HG03103 (cell line): ENCODE measurements at regions not wholly inside any gene's neighbourhood (a gene's known extent, or its start where the extent isn't known, plus 50 kb on each side); places are given as distances from the start of the nearest gene placed in this dataset.

Experiments used
- ATAC-seq: cut with Tn5 transposase; IDR thresholded peaks from one replicate; pipeline ENCODE4 v1.9.1; 2021; ENCODE audit warnings: low read depth; ENCODE audit not compliant: unreplicated experiment

- no peak for ATAC-seq
Measured at GRCh38 chr15:100718075-100718980, 115.9 kb downstream of the ASB7 start.

DNA sequence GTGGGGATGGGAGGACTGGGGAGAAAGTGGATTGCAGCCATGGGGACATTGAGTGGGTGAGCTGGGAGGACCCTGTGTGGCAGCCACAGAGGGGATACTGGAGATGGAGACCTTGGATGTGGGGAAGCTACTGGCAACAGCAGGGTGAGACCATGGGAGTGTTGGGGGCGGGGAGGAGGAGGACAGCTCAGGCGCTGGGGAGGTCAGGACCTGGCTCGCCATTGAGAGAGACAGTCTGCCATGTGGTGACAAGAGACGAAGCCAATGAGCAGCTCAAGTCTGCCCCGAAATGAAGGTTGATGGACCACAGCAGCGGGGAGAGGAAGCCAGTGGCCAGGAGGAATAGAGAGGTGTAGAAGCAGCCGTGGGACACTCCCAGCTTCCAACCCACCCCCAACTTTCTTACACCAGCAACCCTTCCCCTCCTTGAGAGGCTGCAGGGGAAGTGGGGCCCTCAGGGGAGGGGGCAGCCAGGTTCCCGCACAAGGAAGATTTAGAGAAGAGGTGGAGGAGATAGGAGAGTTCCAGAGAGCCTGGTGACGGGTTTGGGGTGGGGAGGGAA is 118.1 kb downstream of the ASB7 start:
- no peak for ATAC-seq

GRCh38 chr15:100721758-100722550 is 119.6 kb downstream of the ASB7 start:
- ATAC-seq = no peak

DNA sequence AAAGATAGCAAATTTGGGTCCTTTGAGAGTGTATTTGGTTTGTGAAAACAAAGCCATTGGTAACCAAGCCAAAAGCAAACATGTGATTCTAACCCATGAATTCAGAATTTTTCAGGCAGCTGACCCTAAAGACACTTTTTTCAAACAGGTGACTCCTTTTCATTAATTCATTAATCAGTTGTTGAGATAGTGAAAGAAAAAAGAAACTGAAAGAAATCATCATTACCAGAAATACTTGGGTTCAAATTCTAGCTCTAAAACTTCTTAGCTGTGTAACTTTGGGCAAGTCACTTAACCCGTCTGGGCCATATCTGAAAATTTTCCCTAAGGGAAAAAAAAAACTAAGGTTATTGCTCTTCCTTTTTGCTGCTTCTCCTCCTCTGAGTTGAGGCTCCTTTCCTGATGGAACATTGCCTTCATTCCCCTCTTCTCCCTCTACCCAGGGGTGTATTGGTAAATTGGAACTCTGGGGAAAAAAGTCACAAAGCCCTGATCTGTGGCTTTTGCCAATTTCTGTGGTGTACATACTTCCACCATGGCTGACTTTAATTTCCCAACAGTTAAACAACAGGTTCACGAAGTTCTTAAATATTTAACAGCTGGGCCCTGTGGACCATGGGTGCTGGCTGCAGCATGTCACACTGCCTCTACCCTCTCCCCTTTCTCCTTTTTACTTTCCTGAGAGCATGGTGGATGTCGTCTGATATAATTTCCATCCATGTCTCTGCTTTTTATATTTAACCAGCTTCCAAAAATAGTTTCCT is 120.3 kb downstream of the ASB7 start:
- ATAC-seq = no peak

DNA sequence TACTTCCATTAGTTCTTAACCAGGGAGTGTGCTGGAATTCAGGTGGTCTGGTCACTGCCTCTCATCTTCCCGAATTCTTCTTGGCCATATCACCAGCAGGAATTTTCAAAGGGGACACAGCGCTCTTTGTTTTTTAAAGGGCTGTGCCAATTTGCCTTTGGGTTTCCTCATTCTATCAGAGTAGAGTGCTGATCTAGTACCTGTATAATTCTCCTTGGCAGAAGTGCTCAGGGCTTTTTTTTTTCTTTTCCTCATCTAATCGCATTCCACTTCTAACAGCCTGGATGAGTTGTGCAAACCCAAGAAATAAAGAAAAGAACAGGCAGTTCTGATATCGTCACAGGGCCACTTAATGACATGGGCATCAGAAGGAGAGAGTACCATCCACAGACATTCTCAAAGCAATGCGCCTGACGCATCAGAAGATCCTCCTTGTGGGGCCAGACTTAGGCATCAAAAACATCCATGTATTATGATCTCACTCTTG is 121.0 kb downstream of the ASB7 start:
- ATAC-seq = no peak

GRCh38 chr15:100725121-100726069 is 123.0 kb downstream of the ASB7 start:
- ATAC-seq = no peak

- no peak for ATAC-seq
Measured at GRCh38 chr15:100726070-100726420, 123.7 kb downstream of the ASB7 start.

- no peak for ATAC-seq
Measured at GRCh38 chr15:100726421-100727190, 124.2 kb downstream of the ASB7 start.

DNA sequence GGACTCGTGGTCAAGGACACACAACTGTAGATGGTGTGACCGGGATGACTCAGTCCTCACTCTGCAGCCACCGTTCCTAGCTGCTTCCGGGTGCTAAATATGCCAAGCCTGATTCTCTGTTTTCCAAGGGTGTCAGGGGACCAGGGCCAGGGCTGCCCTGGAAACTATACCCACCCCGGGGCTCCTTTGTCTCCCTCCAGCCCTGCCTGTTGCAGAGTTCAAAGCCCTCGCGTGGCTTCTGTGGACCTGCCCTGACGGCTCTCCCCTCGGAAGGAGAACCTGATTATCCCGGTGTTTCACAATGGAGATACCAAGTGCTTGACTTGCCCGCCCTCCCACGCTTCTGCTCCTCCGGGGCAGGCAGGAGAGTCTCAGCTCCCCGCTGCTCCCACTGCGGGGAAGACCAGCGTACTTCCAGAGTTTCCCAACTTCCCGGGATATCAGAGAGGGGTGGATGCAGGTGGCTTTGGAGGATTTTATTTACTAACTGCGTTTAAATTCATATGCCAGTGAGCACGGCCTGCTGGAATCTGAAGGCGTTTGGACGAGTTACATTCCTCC is 125.0 kb downstream of the ASB7 start:
- no peak for ATAC-seq

DNA sequence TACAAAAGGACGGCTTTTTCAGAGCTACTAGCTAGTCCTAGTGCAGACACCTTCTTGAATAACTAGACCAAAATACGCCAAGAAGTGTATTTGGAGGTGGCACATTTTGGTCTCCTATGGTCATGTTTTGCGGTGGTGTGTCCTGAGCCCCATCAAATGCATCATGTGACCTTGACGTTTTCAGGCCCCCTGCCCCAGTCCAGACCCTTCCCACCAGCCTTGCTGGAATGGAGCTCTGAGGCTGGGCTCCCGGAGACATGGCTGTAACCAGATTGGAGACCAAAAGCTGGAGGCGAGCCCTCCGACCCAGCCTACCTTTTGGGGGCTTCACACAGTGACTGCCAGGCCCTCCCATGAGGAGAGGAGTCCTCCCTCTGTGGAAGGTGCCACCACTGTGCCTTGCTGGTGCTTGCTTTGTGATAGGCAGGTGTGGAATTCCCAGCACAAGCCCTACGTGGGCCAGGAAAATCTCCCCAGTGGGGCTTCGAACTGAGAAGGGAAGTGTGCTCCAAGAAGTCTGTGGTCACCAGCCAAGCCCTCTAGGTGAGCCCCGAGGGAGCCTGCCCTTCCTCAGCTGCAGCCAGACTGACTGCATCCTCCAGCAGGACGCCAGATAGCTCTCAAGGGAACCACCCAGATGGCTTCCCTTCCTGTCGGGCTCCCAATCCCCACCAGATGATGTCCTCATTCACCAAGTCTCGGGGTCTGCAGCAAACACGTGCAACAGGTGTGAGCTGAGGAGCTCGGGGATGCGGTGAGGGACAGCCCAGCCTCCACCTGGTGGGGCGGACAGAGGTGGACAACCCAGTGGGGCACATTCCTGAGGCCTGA is 126.2 kb downstream of the ASB7 start:
- no peak for ATAC-seq

DNA sequence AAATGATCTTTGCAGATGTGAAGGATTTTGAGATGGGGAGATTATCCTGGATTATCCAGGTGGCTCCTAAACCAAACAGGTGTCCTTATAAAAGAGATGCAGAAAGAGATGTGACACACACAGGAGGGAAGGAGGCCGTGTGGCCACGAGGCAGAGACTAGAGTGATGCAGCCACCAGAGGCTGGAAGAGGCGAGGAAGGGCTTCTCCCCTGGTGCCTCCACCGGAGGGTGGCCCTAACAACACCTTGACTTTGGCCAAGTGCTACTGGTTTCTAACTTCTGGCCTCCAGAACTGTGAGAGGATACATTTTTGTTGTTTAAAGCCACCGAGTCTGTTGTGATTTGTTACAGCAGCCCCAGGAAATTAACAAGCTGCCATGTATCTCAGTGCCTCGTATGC is 127.1 kb downstream of the ASB7 start:
- ATAC-seq = no peak

GRCh38 chr15:100730129-100730528 is 127.7 kb downstream of the ASB7 start:
- no peak for ATAC-seq

- no peak for ATAC-seq
Measured at GRCh38 chr15:100730655-100731266, 128.4 kb downstream of the ASB7 start.

DNA sequence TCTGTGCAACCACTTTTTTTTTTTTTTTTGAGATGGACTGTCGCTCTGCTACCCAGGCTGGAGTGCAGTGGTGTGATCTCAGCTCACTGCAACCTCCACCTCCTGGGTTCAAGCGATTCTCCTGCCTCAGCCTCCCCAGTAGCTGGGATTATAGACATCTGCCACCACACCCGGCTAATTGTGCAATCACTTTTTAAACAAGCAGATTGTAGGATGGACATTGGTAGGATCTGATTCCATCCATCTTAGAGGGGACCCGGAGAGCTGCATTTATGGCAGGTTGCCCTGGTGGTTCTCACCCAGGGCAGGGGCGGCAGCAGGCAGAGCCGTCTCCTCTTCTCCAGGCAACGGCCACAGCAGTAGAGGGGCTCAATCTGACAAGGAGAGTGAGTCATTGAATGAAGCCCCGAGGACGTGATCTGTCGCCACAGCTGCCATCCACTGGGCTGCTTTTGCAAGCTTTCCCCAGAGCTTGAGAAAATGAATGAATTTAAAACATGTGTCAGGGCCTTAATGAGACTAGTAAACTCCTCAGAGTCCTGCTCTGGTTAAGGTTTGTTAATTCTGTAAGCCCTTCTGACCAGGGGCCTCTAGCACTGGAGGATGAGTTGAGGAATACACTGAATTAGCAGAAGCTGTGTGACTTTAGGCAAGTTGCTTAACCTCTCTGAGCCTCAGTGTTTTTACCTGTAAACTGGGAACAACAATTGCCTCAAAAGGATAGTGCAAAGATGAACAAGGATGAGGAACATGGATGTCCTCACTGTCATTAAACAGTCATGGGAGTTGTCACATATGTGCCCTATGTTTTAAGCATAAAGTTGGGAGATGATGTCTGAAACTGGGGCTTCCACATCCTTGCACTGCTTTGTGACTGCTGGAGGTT is 129.1 kb downstream of the ASB7 start:
- ATAC-seq = no peak

DNA sequence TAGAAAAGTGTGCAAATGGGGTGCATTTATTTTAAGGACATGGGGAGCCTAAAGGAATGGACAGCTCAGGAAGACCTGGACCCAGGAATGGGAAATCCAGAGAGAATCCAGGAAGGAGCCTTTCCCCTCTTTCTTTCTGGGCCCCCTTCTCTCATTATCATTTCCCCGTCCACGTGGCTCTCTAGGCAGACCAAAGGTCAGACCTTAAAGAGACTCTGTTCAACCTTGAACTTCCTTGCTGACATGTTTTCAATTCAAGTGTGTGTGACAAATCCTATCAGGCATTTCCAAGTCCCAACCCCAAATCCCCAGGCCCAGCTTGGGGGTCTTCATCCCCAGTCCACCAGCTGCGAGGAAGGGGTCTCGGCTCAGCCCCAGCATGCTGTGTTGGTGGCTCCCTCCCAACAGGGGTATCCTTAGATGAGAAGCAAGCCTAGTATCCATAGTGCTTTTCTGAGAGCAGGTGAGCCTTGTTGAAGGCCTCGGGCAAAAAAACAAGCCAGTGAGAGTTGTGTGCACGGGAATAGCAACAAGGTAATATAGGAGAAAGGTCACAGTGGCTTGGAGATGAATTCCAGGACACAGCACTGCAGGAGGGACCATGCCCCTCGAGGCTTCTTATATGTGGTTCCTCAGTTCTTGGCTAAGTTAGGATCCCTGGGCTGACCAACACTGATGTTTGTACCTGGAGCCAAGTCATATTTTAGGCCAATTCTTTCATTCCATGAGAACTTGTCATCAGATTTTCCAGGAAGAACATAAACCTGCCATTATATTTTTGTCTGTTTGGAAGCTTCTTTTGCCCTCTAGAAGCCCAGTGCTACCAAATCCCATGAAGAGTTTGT is 130.0 kb downstream of the ASB7 start:
- no peak for ATAC-seq
